NCI-H2227 (cell line): ENCODE measurements at regions not wholly inside any gene's neighbourhood (a gene's known extent, or its start where the extent isn't known, plus 50 kb on each side); places are given as distances from the start of the nearest gene placed in this dataset.
"Not testable (repeated sequence)": the region's sequence is repeated elsewhere in the genome, so short reads cannot be mapped to it uniquely, and the experiment has no call there.

Experiments
- DNase-seq: peaks from one replicate; lab custom pipeline; 2025; ENCODE audit not compliant: unreplicated experiment; lab: John Stamatoyannopoulos, UW

- no peak for DNase-seq
Observed at GRCh38 chr9:30160570-30160969, 2223.9 kb upstream of the ACO1 start.

GRCh38 chr9:30172206-30172605 lies 2212.2 kb upstream of the ACO1 start:
- DNase-seq, result no peak

- DNase-seq, result no peak
Observed at GRCh38 chr9:30178610-30179009, 2205.8 kb upstream of the ACO1 start.

GRCh38 chr9:30193421-30193820 lies 2191.0 kb upstream of the ACO1 start:
- DNase-seq, result no peak

- no peak for DNase-seq
Observed at GRCh38 chr9:30196941-30197340, 2187.5 kb upstream of the ACO1 start.

GRCh38 chr9:30197453-30197852 lies 2187.0 kb upstream of the ACO1 start:
- DNase-seq, result no peak

- peak; percentile 8 for DNase-seq
Observed at GRCh38 chr9:30197954-30198353, 2186.5 kb upstream of the ACO1 start.

GRCh38 chr9:30198463-30199309 lies 2185.8 kb upstream of the ACO1 start:
- DNase-seq, result no peak

GRCh38 chr9:30201024-30201423 lies 2183.4 kb upstream of the ACO1 start:
- DNase-seq, result no peak

- no peak for DNase-seq
Observed at GRCh38 chr9:30235068-30235467, 2149.4 kb upstream of the ACO1 start.

- no peak for DNase-seq
Observed at GRCh38 chr9:30235564-30235963, 2148.9 kb upstream of the ACO1 start.

GRCh38 chr9:30239878-30240277 lies 2144.6 kb upstream of the ACO1 start:
- peak; percentile 11 for DNase-seq

GRCh38 chr9:30243467-30243866 lies 2141.0 kb upstream of the ACO1 start:
- no peak for DNase-seq

GRCh38 chr9:30244877-30245276 lies 2139.6 kb upstream of the ACO1 start:
- no peak for DNase-seq

- DNase-seq, result no peak
Observed at GRCh38 chr9:30250872-30251271, 2133.6 kb upstream of the ACO1 start.

GRCh38 chr9:30258094-30258493 lies 2126.3 kb upstream of the ACO1 start:
- no peak for DNase-seq

- DNase-seq, result no peak
Observed at GRCh38 chr9:30280229-30280900, 2104.1 kb upstream of the ACO1 start.

- no peak for DNase-seq
Observed at GRCh38 chr9:30289435-30289834, 2095.0 kb upstream of the ACO1 start.

GRCh38 chr9:30292026-30292425 lies 2092.4 kb upstream of the ACO1 start:
- DNase-seq, result not testable (repeated sequence)

- no peak for DNase-seq
Observed at GRCh38 chr9:30293231-30293630, 2091.2 kb upstream of the ACO1 start.

- no peak for DNase-seq
Observed at GRCh38 chr9:30299126-30299780, 2085.2 kb upstream of the ACO1 start.
